ENCODE measurements at regions not wholly inside any gene's neighbourhood (a gene's known extent, or its start where the extent isn't known, plus 50 kb on each side); places are given as distances from the start of the nearest gene placed in this dataset.

GRCh38 chr11:15497366-15497765, 382.6 kb downstream of the INSC start:
- H3K4me1 Mint-ChIP-seq (ENCODE audit: insufficient read depth, unreplicated experiment) = peaks cover 13% of the 10 kb centered on the region
- intact Hi-C loops (cut with micrococcal nuclease) = no loop called here
- H3K27me3 Mint-ChIP-seq (ENCODE audit: insufficient read depth, unreplicated experiment) = peaks cover 29% of the 10 kb centered on the region
- BruUV-seq (replicated peaks) = no TSS peak
- H3K27ac Mint-ChIP-seq (ENCODE audit: low read depth, unreplicated experiment) = no peak overlapping the region
- H3K9me3 Mint-ChIP-seq (ENCODE audit: unreplicated experiment) = no peaks in the 10 kb centered on the region
- ChIA-PET CTCF (no interaction called here), POLR2A (no interaction called here)
- peaks cover 5% of the 10 kb centered on the region for H3K36me3 Mint-ChIP-seq (ENCODE audit: insufficient read depth, unreplicated experiment)
- no peak overlapping the region for H3K4me3 Mint-ChIP-seq (ENCODE audit: unreplicated experiment)
- no peak for DNase-seq (ENCODE audit: unreplicated experiment)
- no peak for TF ChIP-seq CTCF (IDR thresholded peaks at IDR 0.05; ENCODE audit: unreplicated experiment)

GRCh38 chr11:15499674-15500073, 385.0 kb downstream of the INSC start:
- Mint-ChIP-seq H3K9me3 (ENCODE audit: unreplicated experiment) (no peaks in the 10 kb centered on the region), H3K36me3 (ENCODE audit: insufficient read depth, unreplicated experiment) (no peaks in the 10 kb centered on the region), H3K27ac (ENCODE audit: low read depth, unreplicated experiment) (no peak overlapping the region), H3K4me3 (ENCODE audit: unreplicated experiment) (no peak overlapping the region), H3K4me1 (ENCODE audit: insufficient read depth, unreplicated experiment) (no peaks in the 10 kb centered on the region), H3K27me3 (ENCODE audit: insufficient read depth, unreplicated experiment) (peaks cover 52% of the 10 kb centered on the region)
- BruUV-seq (replicated peaks) = no TSS peak
- ChIA-PET CTCF (no interaction called here), POLR2A (no interaction called here)
- no peak for TF ChIP-seq CTCF (IDR thresholded peaks at IDR 0.05; ENCODE audit: unreplicated experiment)
- DNase-seq (ENCODE audit: unreplicated experiment) = no peak
- intact Hi-C loops (cut with micrococcal nuclease) = no loop called here

DNA sequence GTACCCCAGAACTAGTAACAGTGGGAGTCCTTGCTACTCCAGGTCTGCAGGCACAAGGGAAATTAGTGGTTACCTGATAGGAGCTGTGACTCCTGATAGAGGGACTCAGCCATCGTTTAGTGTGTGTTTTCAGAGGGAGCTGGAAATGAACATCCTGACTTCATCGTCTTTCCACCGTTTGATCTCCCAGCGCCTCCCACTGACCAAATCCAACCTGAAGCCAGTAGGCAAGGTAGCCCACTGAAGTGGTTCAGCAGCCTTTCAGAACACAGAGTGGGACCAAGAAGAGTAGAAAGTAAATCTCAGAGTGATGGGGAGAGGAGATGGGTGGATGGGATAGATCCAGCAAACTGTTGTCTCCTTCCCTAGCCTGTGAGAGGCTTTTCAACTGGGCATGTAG, 385.9 kb downstream of the INSC start:
- DNase-seq (ENCODE audit: unreplicated experiment) = no peak
- peaks cover 54% of the 10 kb centered on the region for H3K27me3 Mint-ChIP-seq (ENCODE audit: insufficient read depth, unreplicated experiment)
- intact Hi-C loops (cut with micrococcal nuclease) = no loop called here
- BruUV-seq (replicated peaks) = no TSS peak
- H3K9me3 Mint-ChIP-seq (ENCODE audit: unreplicated experiment) = no peaks in the 10 kb centered on the region
- H3K4me3 Mint-ChIP-seq (ENCODE audit: unreplicated experiment) = no peak overlapping the region
- H3K27ac Mint-ChIP-seq (ENCODE audit: low read depth, unreplicated experiment) = no peak overlapping the region
- ChIA-PET POLR2A (no interaction called here), CTCF (no interaction called here)
- no peak for TF ChIP-seq CTCF (IDR thresholded peaks at IDR 0.05; ENCODE audit: unreplicated experiment)
- no peaks in the 10 kb centered on the region for H3K4me1 Mint-ChIP-seq (ENCODE audit: insufficient read depth, unreplicated experiment)
- H3K36me3 Mint-ChIP-seq (ENCODE audit: insufficient read depth, unreplicated experiment) = no peaks in the 10 kb centered on the region

- no TSS peak for BruUV-seq (replicated peaks)
- Mint-ChIP-seq H3K4me3 (ENCODE audit: unreplicated experiment) (no peak overlapping the region), H3K27me3 (ENCODE audit: insufficient read depth, unreplicated experiment) (peaks cover 54% of the 10 kb centered on the region), H3K36me3 (ENCODE audit: insufficient read depth, unreplicated experiment) (no peaks in the 10 kb centered on the region), H3K4me1 (ENCODE audit: insufficient read depth, unreplicated experiment) (no peaks in the 10 kb centered on the region), H3K9me3 (ENCODE audit: unreplicated experiment) (no peaks in the 10 kb centered on the region), H3K27ac (ENCODE audit: low read depth, unreplicated experiment) (no peak overlapping the region)
- DNase-seq (ENCODE audit: unreplicated experiment) = no peak
- no peak for TF ChIP-seq CTCF (IDR thresholded peaks at IDR 0.05; ENCODE audit: unreplicated experiment)
- intact Hi-C loops (cut with micrococcal nuclease) = no loop called here
- POLR2A ChIA-PET = no interaction called here
- CTCF ChIA-PET = no interaction called here
These were observed 386.8 kb downstream of the INSC start for GRCh38 chr11:15501566-15501965.
